Activated T-helper 1 cell treated with anti-CD3 and anti-CD28 coated beads, Interleukin-12 subunit alpha, Interleukin-12 subunit beta, Interleukin-2, Interleukin-4 antibody, amounts not matched to agents 30 ng/mL and 10 ng/mL and 1 ng/mL, durations not matched to agents 14 hours and 24 hours and 36 hours (primary cell): ENCODE measurements at regions not wholly inside any gene's neighbourhood (a gene's known extent, or its start where the extent isn't known, plus 50 kb on each side); places are given as distances from the start of the nearest gene placed in this dataset.

ENCODE experiments used
- DNase-seq: peaks from one replicate; pipeline ENCODE4 v3.0.0; 2021; ENCODE audit warnings: low spot score
- H3K27ac Mint-ChIP-seq: one replicate; pipeline ENCODE4 v1.8.0; 2021; ENCODE audit warnings: mild to moderate bottlenecking, mixed read lengths
- H3K27me3 Mint-ChIP-seq: one replicate; pipeline ENCODE4 v1.8.0; 2022; ENCODE audit warnings: mild to moderate bottlenecking, moderate library complexity, mixed read lengths; ENCODE audit not compliant: insufficient read depth
- H3K36me3 Mint-ChIP-seq: one replicate; pipeline ENCODE4 v1.8.0; 2021; ENCODE audit warnings: low read depth, mixed read lengths
- H3K4me1 Mint-ChIP-seq: one replicate; pipeline ENCODE4 v1.8.0; 2021; ENCODE audit warnings: low read depth, mixed read lengths
- H3K4me3 Mint-ChIP-seq: one replicate; pipeline ENCODE4 v1.8.0; 2021; ENCODE audit warnings: mild to moderate bottlenecking, moderate library complexity, mixed read lengths
- H3K9me3 Mint-ChIP-seq: one replicate; pipeline ENCODE4 v1.8.0; 2021; ENCODE audit warnings: mixed read lengths
- intact Hi-C: fragments of 100-400 bp; cut with micrococcal nuclease; formaldehyde crosslinking; loops from one replicate; pipeline ENCODE4 v1.15.1; 2024

GRCh38 chr3:84806958-84807357 is 151.8 kb upstream of the CADM2 start:
- intact Hi-C loops, result no loop called here
- H3K27me3 Mint-ChIP-seq, result no peaks in the 10 kb centered on the region
- no peak for DNase-seq
- no peaks in the 10 kb centered on the region for H3K36me3 Mint-ChIP-seq
- H3K4me1 Mint-ChIP-seq, result no peaks in the 10 kb centered on the region
- H3K4me3 Mint-ChIP-seq, result no peak overlapping the region
- peaks cover 8% of the 10 kb centered on the region for H3K9me3 Mint-ChIP-seq
- no peak overlapping the region for H3K27ac Mint-ChIP-seq

- H3K9me3 Mint-ChIP-seq, result peaks cover 14% of the 10 kb centered on the region
- H3K4me3 Mint-ChIP-seq, result no peak overlapping the region
- H3K27me3 Mint-ChIP-seq, result no peaks in the 10 kb centered on the region
- intact Hi-C loops, result no loop called here
- no peak for DNase-seq
- no peaks in the 10 kb centered on the region for H3K36me3 Mint-ChIP-seq
- H3K4me1 Mint-ChIP-seq, result no peaks in the 10 kb centered on the region
- H3K27ac Mint-ChIP-seq, result no peak overlapping the region
Measured at GRCh38 chr3:84820126-84820525, 138.7 kb upstream of the CADM2 start.

- no peak for DNase-seq
- H3K4me3 Mint-ChIP-seq, result no peak overlapping the region
- no peaks in the 10 kb centered on the region for H3K4me1 Mint-ChIP-seq
- no peaks in the 10 kb centered on the region for H3K27me3 Mint-ChIP-seq
- peaks cover 14% of the 10 kb centered on the region for H3K9me3 Mint-ChIP-seq
- no peaks in the 10 kb centered on the region for H3K36me3 Mint-ChIP-seq
- intact Hi-C loops, result no loop called here
- no peak overlapping the region for H3K27ac Mint-ChIP-seq
Measured at GRCh38 chr3:84820906-84821305, 137.9 kb upstream of the CADM2 start.

- no peak overlapping the region for H3K27ac Mint-ChIP-seq
- intact Hi-C loops, result no loop called here
- DNase-seq, result no peak
- H3K36me3 Mint-ChIP-seq, result no peaks in the 10 kb centered on the region
- H3K27me3 Mint-ChIP-seq, result no peaks in the 10 kb centered on the region
- H3K4me1 Mint-ChIP-seq, result no peaks in the 10 kb centered on the region
- no peak overlapping the region for H3K4me3 Mint-ChIP-seq
- peaks cover 12% of the 10 kb centered on the region for H3K9me3 Mint-ChIP-seq
Measured at GRCh38 chr3:84825817-84826216, 133.0 kb upstream of the CADM2 start.

DNA sequence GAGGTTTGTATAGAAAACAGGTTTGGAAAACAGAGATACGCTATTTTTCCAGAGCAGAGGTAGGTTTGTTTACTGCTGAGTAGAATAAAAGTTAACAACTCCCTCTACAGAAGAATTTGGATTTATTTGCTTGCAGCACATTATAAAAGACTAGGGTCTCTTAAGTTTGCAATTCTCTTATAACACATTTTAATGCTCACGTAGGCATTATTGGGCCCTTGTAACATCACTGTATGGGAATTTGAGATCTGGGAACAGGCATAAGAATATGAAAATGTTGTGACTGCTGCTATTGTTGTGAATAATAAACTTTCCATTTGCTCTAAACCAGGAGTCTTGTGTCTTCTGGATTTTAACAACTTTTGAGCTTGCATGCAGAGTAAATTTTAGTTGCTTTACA is 128.3 kb upstream of the CADM2 start:
- no peak overlapping the region for H3K27ac Mint-ChIP-seq
- no peak for DNase-seq
- no peak overlapping the region for H3K4me3 Mint-ChIP-seq
- H3K27me3 Mint-ChIP-seq, result no peaks in the 10 kb centered on the region
- H3K36me3 Mint-ChIP-seq, result no peaks in the 10 kb centered on the region
- H3K9me3 Mint-ChIP-seq, result peaks cover 9% of the 10 kb centered on the region
- no peaks in the 10 kb centered on the region for H3K4me1 Mint-ChIP-seq
- intact Hi-C loops, result no loop called here

GRCh38 chr3:84835366-84835765 is 123.4 kb upstream of the CADM2 start:
- H3K27ac Mint-ChIP-seq, result no peak overlapping the region
- DNase-seq, result no peak
- H3K4me1 Mint-ChIP-seq, result no peaks in the 10 kb centered on the region

GRCh38 chr3:84836961-84837360 is 121.8 kb upstream of the CADM2 start:
- no peaks in the 10 kb centered on the region for H3K36me3 Mint-ChIP-seq
- H3K27ac Mint-ChIP-seq, result no peak overlapping the region
- H3K27me3 Mint-ChIP-seq, result no peaks in the 10 kb centered on the region
- DNase-seq, result no peak
- H3K4me3 Mint-ChIP-seq, result no peak overlapping the region
- peaks cover 6% of the 10 kb centered on the region for H3K9me3 Mint-ChIP-seq
- intact Hi-C loops, result no loop called here
- no peaks in the 10 kb centered on the region for H3K4me1 Mint-ChIP-seq

More at GRCh38 chr3:84835366-84835765, 123.4 kb upstream of the CADM2 start:
- Mint-ChIP-seq H3K4me3 (no peak overlapping the region), H3K27me3 (no peaks in the 10 kb centered on the region), H3K9me3 (peaks cover 6% of the 10 kb centered on the region), H3K36me3 (no peaks in the 10 kb centered on the region)
- intact Hi-C loops, result no loop called here

GRCh38 chr3:84877092-84877491 is 81.7 kb upstream of the CADM2 start:
- Mint-ChIP-seq H3K27me3 (no peaks in the 10 kb centered on the region), H3K4me3 (no peak overlapping the region), H3K9me3 (peaks cover 6% of the 10 kb centered on the region), H3K36me3 (no peaks in the 10 kb centered on the region), H3K4me1 (no peaks in the 10 kb centered on the region), H3K27ac (no peak overlapping the region)
- intact Hi-C loops, result no loop called here
- no peak for DNase-seq

DNA sequence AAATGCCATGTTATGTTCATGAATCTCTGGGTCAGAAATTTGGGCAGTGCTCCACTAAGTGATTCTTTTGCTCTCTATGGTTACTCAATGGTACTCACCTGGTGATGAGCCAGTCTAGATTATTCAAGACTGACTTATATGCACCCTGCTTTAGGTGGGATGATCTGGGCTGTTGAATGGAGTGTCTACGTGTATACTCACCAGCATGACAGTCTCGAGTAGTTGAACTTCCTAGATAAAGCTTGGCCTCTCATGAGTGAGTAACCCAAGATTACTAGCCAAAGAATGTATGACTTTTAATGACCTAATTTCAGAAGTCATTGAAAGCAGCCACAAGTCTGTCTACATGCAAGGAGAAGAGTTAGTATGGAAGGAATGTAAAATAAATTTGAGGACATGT is 77.5 kb upstream of the CADM2 start:
- intact Hi-C loops, result no loop called here
- DNase-seq, result no peak
- no peaks in the 10 kb centered on the region for H3K4me1 Mint-ChIP-seq
- H3K36me3 Mint-ChIP-seq, result no peaks in the 10 kb centered on the region
- H3K27me3 Mint-ChIP-seq, result no peaks in the 10 kb centered on the region
- no peak overlapping the region for H3K4me3 Mint-ChIP-seq
- H3K9me3 Mint-ChIP-seq, result peaks cover 13% of the 10 kb centered on the region
- H3K27ac Mint-ChIP-seq, result no peak overlapping the region

DNA sequence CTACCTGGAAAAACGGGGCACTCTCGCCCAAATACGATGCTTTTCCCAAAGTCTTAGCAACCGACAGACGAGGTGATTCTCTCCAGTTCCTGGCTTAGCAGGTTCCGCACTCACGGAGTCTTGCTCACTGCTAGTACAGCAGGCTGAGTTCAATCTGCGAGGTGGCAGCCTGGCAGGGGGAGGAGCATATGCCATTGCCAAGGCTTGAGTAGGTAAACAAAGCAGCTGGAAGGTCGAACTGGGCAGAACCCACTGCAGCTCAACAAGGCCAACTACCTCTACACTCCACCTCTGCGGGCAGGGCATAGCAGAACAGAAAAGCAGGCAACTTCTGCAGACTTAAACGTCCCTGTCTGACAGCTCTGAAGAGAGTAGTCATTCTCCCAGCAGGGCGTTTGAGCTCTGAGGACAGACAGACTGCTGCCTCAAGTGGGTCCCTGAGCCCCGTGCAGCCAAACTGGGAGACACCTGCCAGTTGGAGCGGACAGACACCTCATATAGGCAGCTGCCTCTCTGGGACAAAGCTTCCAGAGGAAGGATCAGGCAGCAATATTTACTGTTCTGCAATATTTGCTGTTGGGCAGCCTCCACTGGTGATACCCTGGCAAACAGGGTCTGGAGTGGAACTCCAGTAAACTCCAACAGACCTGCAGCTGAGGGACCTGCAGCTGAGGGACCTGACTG is 73.4 kb upstream of the CADM2 start:
- Mint-ChIP-seq H3K27ac (no peak overlapping the region), H3K4me1 (no peaks in the 10 kb centered on the region), H3K27me3 (peaks cover 1% of the 10 kb centered on the region), H3K36me3 (no peaks in the 10 kb centered on the region), H3K4me3 (no peak overlapping the region), H3K9me3 (peaks cover 29% of the 10 kb centered on the region)
- DNase-seq, result no peak
- intact Hi-C loops, result no loop called here

- Mint-ChIP-seq H3K4me1 (no peaks in the 10 kb centered on the region), H3K27ac (no peak overlapping the region), H3K9me3 (peaks cover 28% of the 10 kb centered on the region), H3K27me3 (no peaks in the 10 kb centered on the region), H3K4me3 (no peak overlapping the region), H3K36me3 (no peaks in the 10 kb centered on the region)
- DNase-seq, result no peak
- intact Hi-C loops, result no loop called here
Measured at GRCh38 chr3:84891851-84892250, 66.9 kb upstream of the CADM2 start.

- H3K4me1 Mint-ChIP-seq, result no peaks in the 10 kb centered on the region
Measured at GRCh38 chr3:84893211-84893610, 65.6 kb upstream of the CADM2 start.

GRCh38 chr3:84904212-84904611 is 54.6 kb upstream of the CADM2 start:
- intact Hi-C loops, result no loop called here
- no peak for DNase-seq
- Mint-ChIP-seq H3K36me3 (no peaks in the 10 kb centered on the region), H3K27ac (no peak overlapping the region), H3K4me1 (no peaks in the 10 kb centered on the region), H3K4me3 (no peak overlapping the region), H3K27me3 (no peaks in the 10 kb centered on the region), H3K9me3 (peaks cover 6% of the 10 kb centered on the region)

More at GRCh38 chr3:84893211-84893610, 65.6 kb upstream of the CADM2 start:
- H3K9me3 Mint-ChIP-seq, result peaks cover 22% of the 10 kb centered on the region
- no peak for DNase-seq
- no peaks in the 10 kb centered on the region for H3K36me3 Mint-ChIP-seq
- no peak overlapping the region for H3K27ac Mint-ChIP-seq
- intact Hi-C loops, result no loop called here
- no peak overlapping the region for H3K4me3 Mint-ChIP-seq
- H3K27me3 Mint-ChIP-seq, result no peaks in the 10 kb centered on the region
